Esophagus squamous epithelium (tissue), 5 donors: ENCODE measurements at regions not wholly inside any gene's neighbourhood (a gene's known extent, or its start where the extent isn't known, plus 50 kb on each side); places are given as distances from the start of the nearest gene placed in this dataset.

Experiments
- DNase-seq: peaks from one replicate; lab custom pipeline; 2025; lab: John Stamatoyannopoulos, UW
- H3K27ac ChIP-seq, 4 donors: fragments of 200-600 bp; sonication (generic); one replicate each; pipeline ENCODE4 v1.5.1; 2016 to 2019; ENCODE audit warnings: mild to moderate bottlenecking in 1 of 4
- H3K27me3 ChIP-seq, 4 donors: fragments of 200-600 bp; sonication (generic); 1 replicate in 3 of 4; 2 replicates in 1 of 4; pipeline versions ENCODE4 v1.5.1 to v1.6.0; 2017 to 2021; ENCODE audit warnings: antibody characterized with exemption in 1 of 4
- H3K36me3 ChIP-seq, 3 donors: fragments of 200-600 bp; sonication (generic); one replicate each; pipeline ENCODE4 v1.5.1; 2016 to 2019
- H3K4me1 ChIP-seq, 3 donors: fragments of 200-600 bp; sonication (generic); one replicate each; pipeline ENCODE4 v1.5.1; 2017 to 2019
- H3K4me3 ChIP-seq, 4 donors: fragments of 200-600 bp; sonication (generic); 1 replicate in 3 of 4; 2 replicates in 1 of 4; pipeline ENCODE4 v1.5.1; 2016 to 2019; ENCODE audit warnings: mild to moderate bottlenecking in 2 of 4, moderate library complexity in 1 of 4
- H3K9me3 ChIP-seq, 3 donors: fragments of 200-600 bp; sonication (generic); one replicate each; pipeline ENCODE4 v1.5.1; 2016 to 2019
- POLR2A ChIP-seq, 4 donors: fragments of 450-650 bp; IDR thresholded peaks; one replicate each; pipeline ENCODE4 v1.6.1; 2017; ENCODE audit warnings: antibody characterized with exemption in 4 of 4, mild to moderate bottlenecking in 4 of 4, moderate library complexity in 3 of 4
- WGBS, 2 donors: methylation state at CpG; one replicate each; pipeline ENCODE4 v1.1.5; 2018; 5-methylcytosine and 5-hydroxymethylcytosine counted together
- intact Hi-C: fragments of 100-400 bp; cut with DNase I; formaldehyde crosslinking; loops from one replicate; pipeline ENCODE4 v1.15.0; 2022
- TF ChIP-seq, protein P1 (sequence below), 6 experiments: fragments of 450-650 bp in 4 of 6; fragments of 200-600 bp in 2 of 6; sonication (generic) in 2 of 6; IDR thresholded peaks; one replicate each; pipeline ENCODE4 v1.5.1; 2016 to 2019; ENCODE audit warnings: antibody characterized with exemption in 6 of 6, mild to moderate bottlenecking in 4 of 6, moderate library complexity in 4 of 6
- donor health status: DM: yes; HTN: yes; CAD: no.

DNA sequence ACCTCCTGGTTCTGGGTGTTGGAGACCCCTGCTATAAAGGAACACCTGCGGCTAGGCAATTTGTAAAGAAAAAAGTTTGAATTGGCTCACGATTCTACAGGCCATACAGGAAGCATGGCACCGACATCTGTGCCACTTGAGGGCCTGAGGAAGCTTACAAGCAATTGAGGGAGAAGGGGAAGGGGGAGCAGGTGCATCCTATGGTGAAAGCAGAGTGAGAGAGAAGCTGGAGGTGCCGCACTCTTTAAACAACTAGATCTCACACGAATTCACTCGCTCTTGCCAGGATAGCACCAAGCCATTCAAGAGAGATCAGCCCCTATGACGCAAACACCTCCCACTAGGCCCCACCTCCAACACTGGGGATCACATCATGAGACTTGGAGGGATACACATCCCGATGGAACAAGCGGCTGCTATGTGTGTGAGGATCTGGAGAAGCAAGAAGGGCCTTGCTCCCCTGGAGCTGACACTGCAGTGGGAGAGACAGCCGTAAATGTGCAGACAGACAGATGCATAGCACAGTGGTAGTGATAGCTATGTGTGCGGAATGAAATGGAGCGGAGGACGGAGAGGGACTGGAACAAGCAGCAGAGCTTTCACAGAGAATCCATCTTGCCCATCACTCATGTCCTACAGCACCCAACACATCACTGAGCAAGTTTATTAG is 60.7 kb upstream of the HELT start:
- Histone ChIP-seq H3K4me3 (no peak overlapping the region), H3K27me3 (peaks cover 0 to 15% (median 0%) of the 10 kb centered on the region in 4 donors), H3K27ac (no peak overlapping the region), H3K4me1 (peaks cover 16 to 50% (median 23%) of the 10 kb centered on the region in 3 donors), H3K9me3 (no peaks in the 10 kb centered on the region), H3K36me3 (no peaks in the 10 kb centered on the region)
- no peak for TF ChIP-seq POLR2A (IDR thresholded peaks at IDR 0.05)
- TF ChIP-seq, protein P1, sequence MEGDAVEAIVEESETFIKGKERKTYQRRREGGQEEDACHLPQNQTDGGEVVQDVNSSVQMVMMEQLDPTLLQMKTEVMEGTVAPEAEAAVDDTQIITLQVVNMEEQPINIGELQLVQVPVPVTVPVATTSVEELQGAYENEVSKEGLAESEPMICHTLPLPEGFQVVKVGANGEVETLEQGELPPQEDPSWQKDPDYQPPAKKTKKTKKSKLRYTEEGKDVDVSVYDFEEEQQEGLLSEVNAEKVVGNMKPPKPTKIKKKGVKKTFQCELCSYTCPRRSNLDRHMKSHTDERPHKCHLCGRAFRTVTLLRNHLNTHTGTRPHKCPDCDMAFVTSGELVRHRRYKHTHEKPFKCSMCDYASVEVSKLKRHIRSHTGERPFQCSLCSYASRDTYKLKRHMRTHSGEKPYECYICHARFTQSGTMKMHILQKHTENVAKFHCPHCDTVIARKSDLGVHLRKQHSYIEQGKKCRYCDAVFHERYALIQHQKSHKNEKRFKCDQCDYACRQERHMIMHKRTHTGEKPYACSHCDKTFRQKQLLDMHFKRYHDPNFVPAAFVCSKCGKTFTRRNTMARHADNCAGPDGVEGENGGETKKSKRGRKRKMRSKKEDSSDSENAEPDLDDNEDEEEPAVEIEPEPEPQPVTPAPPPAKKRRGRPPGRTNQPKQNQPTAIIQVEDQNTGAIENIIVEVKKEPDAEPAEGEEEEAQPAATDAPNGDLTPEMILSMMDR (IDR thresholded peaks at IDR 0.05), result no peak
- 75 to 88% methylated on average over 10 to 13 of the region's 13 CpGs for WGBS, 2 donors
- intact Hi-C loops, result no loop called here
- no peak for DNase-seq

DNA sequence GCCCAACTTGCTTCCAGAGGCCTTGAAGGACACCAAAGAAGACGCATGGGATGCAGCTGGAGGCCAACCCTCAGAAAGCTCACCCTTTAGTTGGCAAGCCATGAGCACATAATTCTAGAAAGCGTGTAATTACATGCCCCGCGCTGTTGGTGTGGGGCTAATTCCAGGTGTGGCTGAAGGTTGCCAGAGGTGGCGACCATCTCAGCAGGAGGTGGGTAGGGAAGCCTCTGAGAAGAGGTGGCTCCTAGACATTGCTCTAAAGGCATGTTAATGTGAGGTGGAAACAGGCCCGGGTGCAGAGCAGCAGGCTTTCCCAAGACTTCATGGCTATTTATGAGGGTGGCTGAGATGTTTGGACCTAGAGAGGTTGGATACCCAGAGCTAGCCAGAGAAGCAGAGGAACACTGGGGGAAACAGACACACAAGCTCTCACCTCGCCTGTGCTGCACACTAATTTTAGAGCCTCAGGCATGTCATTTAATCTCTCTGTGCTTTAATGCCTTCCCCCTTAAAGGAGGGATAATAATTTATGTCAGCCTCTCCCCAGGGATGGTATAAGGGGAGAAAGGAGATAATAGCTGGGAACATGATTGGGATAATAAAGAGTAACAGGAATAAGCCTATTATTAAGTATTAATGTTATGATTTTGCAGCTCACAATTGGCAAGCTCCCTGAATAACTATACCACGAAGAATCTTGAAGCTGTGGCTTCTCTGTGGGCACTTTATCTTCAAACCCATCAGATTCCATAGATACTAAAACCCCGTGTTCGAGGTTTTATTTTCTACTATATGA is 60.0 kb upstream of the HELT start:
- no peak for TF ChIP-seq POLR2A (IDR thresholded peaks at IDR 0.05)
- TF ChIP-seq, protein P1 (IDR thresholded peaks at IDR 0.05), result no peak
- WGBS, 2 donors, result 69 to 72% methylated on average over 10 of the region's 10 CpGs
- no peak for DNase-seq
- no peak overlapping the region for H3K27ac ChIP-seq
- intact Hi-C loops, result no loop called here
- peaks cover 16 to 44% (median 23%) of the 10 kb centered on the region in 3 donors for H3K4me1 ChIP-seq
- H3K36me3 ChIP-seq, result no peaks in the 10 kb centered on the region
- no peaks in the 10 kb centered on the region for H3K9me3 ChIP-seq
- no peak overlapping the region for H3K4me3 ChIP-seq
- peaks cover 0 to 7% (median 0%) of the 10 kb centered on the region in 4 donors for H3K27me3 ChIP-seq

DNA sequence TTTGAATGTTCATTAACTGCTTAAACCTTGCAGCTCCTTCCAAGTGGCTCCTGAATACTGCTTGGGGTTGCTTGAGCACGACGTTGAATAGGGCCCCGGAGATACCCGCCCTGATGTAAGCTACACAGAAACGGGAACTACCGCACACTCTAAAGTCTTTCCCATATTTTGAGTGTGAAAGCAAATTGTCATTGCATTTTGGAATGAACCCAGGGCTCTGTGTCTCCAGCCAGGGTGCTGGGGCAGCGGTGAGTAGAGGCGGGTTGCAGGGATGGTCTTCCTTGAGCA is 59.4 kb upstream of the HELT start:
- TF ChIP-seq, protein P1 (IDR thresholded peaks at IDR 0.05), result no peak
- no peak for TF ChIP-seq POLR2A (IDR thresholded peaks at IDR 0.05)
- DNase-seq, result no peak
- WGBS, 2 donors, result 81 to 84% methylated on average over 8 of the region's 8 CpGs
- Histone ChIP-seq H3K9me3 (no peaks in the 10 kb centered on the region), H3K4me3 (no peak overlapping the region), H3K36me3 (no peaks in the 10 kb centered on the region), H3K27ac (no peak overlapping the region), H3K27me3 (peaks cover 0 to 7% (median 0%) of the 10 kb centered on the region in 4 donors), H3K4me1 (peaks cover 16 to 39% (median 23%) of the 10 kb centered on the region in 3 donors)
- intact Hi-C loops, result no loop called here

DNA sequence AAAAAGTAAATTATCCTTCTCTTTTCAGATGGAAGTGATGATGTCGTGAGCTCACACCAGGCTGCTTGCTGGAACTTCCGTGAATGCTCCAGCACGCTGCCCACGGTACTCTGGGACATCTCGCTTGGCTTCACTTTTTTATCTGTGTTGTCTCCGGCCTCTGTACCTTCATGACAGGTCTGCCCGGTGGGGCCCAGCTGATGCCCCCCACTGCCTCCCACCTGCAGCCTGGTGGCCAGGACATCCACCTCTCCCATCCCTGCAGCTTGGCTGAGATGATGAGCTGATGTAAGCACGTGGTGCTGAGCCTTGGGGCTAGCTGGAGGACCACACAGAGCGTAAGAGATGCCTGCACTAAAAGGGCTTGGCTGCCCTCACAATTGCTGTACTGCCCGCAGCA is 59.0 kb upstream of the HELT start:
- peaks cover 16 to 34% (median 23%) of the 10 kb centered on the region in 3 donors for H3K4me1 ChIP-seq
- TF ChIP-seq POLR2A (IDR thresholded peaks at IDR 0.05), result no peak
- TF ChIP-seq, protein P1 (IDR thresholded peaks at IDR 0.05), result no peak
- H3K27ac ChIP-seq, result no peak overlapping the region
- 86 to 95% methylated on average over 7 to 10 of the region's 10 CpGs for WGBS, 2 donors
- H3K4me3 ChIP-seq, result no peak overlapping the region
- no peak for DNase-seq
- intact Hi-C loops, result no loop called here
- H3K9me3 ChIP-seq, result no peaks in the 10 kb centered on the region
- no peaks in the 10 kb centered on the region for H3K36me3 ChIP-seq
- H3K27me3 ChIP-seq, result peaks cover 0 to 7% (median 0%) of the 10 kb centered on the region in 4 donors

DNA sequence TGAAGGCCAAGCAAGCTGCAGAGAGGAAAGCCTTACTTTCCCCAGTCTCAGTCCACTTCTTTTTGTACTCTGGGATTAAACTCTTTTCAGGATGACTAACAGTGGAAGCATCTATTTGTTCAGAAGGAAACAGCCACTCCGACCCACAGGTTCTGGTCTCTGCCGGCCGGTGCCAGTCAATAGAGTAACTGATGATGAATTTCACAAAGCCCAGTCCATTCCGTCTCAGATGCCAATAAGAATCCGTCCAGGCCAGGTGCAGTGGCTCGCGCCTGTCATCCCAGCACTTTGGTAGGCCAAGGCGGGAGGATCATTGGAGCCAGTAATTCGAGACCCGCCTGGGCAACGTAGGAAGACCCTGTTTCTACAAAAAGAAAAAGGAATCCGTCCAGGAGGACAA is 58.5 kb upstream of the HELT start:
- Histone ChIP-seq H3K27ac (no peak overlapping the region), H3K9me3 (no peaks in the 10 kb centered on the region), H3K4me1 (peaks cover 16 to 32% (median 23%) of the 10 kb centered on the region in 3 donors), H3K27me3 (peaks cover 0 to 6% (median 0%) of the 10 kb centered on the region in 4 donors), H3K4me3 (no peak overlapping the region), H3K36me3 (no peaks in the 10 kb centered on the region)
- intact Hi-C loops, result no loop called here
- DNase-seq, result no peak
- TF ChIP-seq, protein P1 (IDR thresholded peaks at IDR 0.05), result no peak
- TF ChIP-seq POLR2A (IDR thresholded peaks at IDR 0.05), result no peak
- 73 to 75% methylated on average over 7 to 10 of the region's 12 CpGs for WGBS, 2 donors
